NCI-H187 (cell line): ENCODE measurements at regions not wholly inside any gene's neighbourhood (a gene's known extent, or its start where the extent isn't known, plus 50 kb on each side); places are given as distances from the start of the nearest gene placed in this dataset.

Experiments
- DNase-seq, 2 experiments: peaks; one replicate each; lab custom pipeline; 2025; lab: John Stamatoyannopoulos, UW

- DNase-seq, result no peak
These were observed 301.7 kb upstream of the RORA start for GRCh38 chr15:61530769-61531168.

DNA sequence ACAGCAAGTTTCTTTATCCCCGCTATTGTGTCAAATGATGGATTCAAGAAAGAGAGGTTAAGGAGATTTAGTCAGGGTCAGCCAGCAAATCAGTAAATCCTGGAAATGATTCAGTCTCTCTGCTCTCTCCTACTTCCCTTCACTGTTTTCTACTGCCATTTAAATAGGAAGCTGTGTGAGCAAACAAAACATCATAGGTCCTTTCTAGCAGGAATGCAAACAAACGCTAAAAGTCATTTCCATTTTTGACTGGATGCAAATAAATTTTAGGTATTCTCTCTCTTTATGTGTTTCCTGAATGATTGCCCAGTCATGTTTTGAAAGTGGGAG is 299.4 kb upstream of the RORA start:
- no peak for DNase-seq

DNA sequence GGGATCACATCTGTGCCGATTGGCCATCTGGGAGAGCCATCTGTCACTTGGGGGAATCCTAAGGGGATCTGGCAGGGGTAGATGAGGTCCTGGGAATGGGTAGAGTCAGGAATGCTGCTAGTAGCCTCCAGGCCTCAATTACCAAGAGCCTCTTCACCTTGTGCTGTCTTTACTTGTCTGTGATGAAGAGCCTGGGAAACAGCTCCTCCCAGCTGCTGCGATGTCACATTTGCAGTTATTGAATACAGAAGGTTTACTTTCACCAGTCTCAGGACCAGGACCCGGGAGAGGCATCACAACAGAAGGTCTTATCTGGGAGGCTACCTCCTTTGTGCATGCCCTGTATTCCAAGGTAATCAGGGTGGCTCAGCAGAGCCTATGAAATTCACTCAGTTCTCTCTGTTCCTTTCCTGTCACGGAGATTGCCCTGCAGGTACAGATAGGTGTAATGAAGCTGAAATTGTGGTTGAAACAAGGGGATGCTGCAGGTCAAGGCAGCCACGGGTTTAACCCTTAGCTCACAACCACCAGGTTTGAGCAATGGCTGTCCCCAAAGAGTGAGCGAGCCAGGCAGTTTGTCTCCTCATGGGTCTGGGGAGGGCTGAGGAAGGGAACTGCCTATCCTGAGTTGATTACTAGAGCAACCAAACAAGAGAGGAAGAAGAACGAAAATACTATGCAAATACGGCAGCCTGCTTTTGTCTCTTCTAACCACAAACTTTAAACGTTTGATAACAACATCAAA is 298.9 kb upstream of the RORA start:
- DNase-seq, result no peak

- DNase-seq, result no peak
These were observed 295.4 kb upstream of the RORA start for GRCh38 chr15:61524545-61524944.

GRCh38 chr15:61524086-61524485 is 295.0 kb upstream of the RORA start:
- DNase-seq, result no peak

DNA sequence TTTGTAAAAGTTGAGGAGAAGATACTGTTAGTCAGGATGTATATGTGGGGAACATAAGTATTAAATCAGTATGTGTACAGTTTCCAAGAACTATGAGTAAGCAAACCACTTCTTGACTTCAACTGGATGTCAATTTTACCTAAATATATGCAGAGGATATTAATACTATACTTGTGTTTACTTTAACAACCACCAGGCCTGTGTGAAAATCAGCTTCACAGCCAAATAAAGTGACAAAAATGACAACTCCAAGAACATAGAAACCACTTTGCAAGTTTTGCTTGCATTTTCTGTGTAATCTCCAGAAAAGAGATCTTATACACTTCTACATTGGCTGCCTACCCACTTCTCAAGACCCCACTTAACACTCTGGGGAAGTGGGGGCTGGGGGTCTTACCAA is 293.3 kb upstream of the RORA start:
- no peak for DNase-seq

GRCh38 chr15:61521953-61522352 is 292.9 kb upstream of the RORA start:
- DNase-seq, result no peak

DNA sequence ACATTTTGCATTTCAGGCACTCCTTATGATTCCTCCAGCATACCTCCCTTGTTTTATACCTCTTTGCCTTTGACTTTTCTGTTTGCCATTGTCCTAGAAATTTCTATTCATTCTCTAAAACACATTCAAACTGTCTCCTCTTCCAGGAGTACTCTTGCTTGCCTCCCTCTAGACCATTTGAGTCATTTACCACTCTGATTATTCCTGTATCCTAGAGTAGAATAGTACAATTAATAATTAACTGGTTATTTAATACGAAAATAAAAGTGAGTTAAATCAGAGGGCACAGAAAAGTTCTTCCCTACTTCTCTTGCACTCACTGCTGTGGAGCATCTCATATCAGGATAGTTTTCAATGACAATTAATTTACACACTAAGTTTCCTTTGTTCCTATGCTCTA is 290.2 kb upstream of the RORA start:
- no peak for DNase-seq

GRCh38 chr15:61518191-61518950 is 289.3 kb upstream of the RORA start:
- DNase-seq, result no peak

DNA sequence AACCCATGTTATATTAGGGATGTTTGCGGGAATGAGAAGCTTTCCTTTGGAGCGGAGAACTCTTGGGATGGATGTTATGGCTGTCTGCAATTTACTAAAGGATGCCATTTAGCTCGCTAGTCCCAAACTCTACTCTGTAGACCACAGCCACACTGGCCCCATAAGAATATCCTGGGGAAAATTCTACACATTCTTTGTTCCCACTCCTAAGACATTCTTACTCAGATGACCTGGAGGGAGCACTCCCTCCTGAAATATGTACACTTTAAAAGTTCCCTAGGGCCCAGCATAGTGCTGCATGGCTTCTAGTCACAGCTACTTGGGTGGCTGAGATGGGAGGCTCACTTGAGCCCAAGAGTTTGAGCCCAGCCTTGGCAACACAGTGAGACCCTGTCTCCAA is 288.7 kb upstream of the RORA start:
- DNase-seq, result no peak

DNA sequence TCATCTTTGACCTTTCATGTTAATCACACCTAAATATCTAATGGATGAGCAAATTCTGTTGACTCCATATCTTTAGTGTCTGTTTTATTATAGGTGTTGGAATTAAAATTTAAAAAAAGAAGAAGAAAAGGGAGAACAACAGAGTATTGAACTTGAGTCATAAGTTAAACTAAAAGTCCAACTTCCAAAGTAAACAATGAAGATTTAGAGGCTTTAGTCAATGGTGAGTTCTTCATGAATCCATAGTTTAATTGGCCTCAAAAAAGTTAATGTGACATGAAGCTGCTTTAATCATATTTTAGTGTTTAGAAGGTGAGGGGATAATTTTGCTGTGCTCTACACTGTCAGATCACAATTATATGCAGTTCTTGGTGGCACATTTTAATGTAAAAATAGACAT is 288.2 kb upstream of the RORA start:
- DNase-seq, result no peak

DNA sequence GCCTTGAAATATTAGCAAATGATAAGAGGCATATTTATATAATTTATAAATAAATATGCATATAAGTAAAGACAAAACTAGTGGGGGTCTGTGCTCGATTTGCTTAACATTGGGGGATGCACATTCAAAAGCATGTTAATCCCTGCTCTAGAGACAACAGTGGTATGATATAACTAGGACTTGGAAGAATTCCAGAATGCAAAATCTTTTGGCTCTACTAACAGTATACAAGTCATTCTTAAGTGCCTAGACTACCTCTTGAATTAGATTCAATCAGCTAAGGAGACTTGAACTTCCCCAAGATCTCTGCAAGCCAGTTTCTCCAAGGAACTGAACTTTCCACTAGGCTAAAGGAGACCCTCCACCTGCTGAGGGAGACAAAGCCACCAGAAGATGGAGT is 282.7 kb upstream of the RORA start:
- no peak for DNase-seq

GRCh38 chr15:61511089-61511488 is 282.0 kb upstream of the RORA start:
- DNase-seq, result no peak

- DNase-seq, result no peak
These were observed 280.3 kb upstream of the RORA start for GRCh38 chr15:61509327-61509840.

DNA sequence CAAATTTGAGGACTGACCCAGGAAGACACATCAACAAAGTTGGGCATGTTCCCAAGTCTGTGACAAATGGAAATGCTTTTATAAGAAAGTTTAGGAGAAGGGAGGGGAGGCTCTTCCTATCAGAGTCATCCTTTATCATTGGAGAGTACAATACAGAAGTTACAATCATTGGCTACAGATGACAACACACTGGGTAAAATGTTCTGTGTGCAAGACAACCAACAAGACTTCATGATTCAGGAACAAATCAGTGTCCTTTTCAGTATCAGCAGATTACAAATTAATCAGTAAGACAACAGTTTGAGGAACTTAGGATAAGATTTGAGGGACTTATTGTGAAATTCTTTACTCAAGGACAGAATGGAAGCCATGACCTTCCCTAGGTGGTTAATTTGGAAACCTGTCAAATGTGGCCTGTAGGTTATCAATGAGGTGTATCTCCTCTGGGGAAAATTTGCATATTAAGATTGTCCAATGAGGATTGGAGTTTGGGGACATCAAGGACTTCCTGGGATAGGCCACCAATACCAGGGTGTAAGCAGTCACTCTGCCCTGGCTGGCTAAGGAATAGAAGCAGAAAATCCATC is 274.4 kb upstream of the RORA start:
- no peak for DNase-seq

- DNase-seq, result no peak
These were observed 272.8 kb upstream of the RORA start for GRCh38 chr15:61501815-61502389.

DNA sequence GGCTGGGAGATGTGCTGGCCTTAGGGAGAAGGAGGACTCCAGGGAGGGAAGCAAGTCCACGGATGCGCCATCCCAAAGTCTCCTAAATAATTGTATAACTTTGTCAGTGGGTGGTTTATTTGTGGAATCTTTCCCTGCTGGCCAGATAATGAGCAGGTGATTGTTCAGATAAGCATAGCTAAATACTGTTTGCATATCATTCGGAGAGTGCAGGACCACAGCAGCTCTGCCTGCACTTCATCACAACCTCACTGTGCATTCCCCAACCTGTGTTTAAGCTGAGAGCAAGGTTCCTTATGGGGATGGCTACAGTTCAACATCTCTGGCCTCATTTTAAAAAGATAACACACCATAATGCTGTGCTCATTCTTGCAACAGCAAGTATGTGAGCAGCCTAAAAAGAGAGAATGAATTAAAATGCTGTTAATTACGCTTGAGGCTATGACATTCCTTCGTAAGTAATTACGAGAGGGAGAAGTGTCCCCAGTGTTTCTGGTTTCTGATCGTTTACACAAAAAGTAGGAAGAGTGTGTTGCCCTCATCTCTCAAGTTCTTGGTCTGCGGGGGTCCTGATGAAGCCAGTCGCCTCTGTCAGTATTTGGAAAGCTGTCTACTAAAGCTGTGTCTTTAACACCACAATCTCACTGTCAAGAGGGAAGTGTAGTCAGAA is 272.0 kb upstream of the RORA start:
- DNase-seq, result no peak

DNA sequence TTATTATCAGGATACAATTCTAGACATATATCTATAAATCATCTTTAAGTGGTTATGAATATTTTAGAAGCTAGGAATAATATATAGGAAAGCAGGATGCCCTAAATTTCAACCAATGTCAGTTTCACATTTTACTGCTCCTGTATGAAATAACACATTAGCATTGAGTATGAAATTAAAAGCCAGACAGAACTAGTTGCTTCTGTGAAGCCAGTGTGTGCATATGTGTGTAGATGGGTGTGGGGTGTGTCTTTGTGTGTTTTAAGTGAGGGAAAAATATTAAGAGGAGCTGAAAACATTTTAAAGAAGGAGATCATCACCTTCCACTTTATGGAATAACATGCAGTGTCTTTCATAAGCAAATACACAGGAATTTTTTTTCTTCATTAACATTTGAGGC is 271.4 kb upstream of the RORA start:
- no peak for DNase-seq

DNA sequence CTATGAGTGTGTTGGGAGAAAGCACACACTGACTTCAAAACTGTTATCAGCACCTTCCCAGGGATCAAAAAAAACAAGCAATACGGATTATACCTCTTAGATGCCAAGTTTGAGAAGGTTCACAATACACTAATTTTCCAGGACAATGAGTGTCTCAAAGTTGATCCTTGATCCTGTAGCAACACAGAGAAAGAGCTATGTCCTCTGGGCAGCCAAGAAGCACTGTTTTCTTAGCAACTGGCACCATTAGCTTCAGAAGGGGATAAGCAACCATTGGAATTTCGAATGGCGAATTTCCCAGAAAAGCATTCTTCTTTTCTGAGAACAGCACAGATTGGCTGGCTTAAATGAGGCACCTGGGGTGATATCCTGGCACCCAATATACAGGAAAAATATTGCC is 270.3 kb upstream of the RORA start:
- DNase-seq, result no peak

GRCh38 chr15:61489571-61489970 is 260.5 kb upstream of the RORA start:
- DNase-seq, result no peak

DNA sequence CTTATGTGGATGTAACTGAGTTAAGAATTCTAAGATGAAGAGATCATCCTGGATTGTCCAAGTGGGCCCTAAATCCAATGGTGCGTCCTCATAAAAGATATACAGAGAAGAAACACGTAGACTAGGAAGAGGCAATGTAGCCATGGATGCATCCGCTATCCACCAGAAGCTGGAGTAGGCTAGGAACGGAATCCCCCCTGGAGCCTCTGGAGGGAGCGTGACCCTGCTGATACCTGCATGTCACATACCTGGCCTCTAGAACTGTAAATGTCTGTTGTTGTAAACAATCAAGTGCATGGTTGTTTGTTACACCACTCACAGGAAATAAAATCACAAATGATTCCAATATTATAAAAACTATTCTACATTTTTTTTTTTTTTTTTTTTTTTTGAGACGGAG is 254.5 kb upstream of the RORA start:
- no peak for DNase-seq

DNA sequence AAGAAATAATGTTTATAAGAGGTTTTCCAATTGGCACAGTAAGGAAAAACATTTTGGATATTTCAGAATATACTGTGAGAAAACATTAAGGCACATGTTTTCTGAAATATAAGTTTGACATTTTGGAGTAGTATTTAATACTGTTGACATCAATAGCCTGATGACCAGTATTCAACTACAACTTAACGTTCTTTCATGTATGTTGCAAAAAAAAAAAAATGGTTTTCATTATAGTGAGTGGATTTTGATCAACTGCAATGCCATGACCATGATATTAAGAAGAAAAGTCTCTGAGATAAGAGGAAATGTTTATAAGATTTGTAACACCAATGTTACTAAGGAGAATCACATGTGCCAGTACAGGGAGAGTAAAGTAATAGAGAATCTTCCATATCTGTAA is 252.8 kb upstream of the RORA start:
- no peak for DNase-seq
